ENCODE measurements at regions not wholly inside any gene's neighbourhood (a gene's known extent, or its start where the extent isn't known, plus 50 kb on each side); places are given as distances from the start of the nearest gene placed in this dataset.

DNA sequence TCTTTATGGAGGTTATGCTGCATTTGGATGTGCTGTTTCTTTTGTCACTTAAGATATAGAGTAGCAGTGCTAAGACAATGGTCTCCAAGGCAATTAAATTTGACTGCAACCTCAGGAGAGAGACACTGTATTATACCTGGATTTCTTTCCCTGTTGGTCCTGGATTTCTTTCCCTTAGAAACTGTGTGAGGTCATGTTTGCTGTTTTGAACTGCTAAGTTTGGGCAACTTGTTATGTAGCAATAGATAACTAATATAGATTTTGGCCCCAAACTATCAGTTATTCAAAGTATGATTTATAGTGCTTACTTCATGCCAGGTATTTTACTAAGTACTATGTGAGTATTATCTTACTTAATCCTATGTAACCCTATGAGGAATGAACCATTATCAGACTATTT is 458.4 kb downstream of the HS3ST3B1 start:
- Mint-ChIP-seq H3K9me3 (ENCODE audit: low read depth, unreplicated experiment) (peaks cover 2% of the 10 kb centered on the region), H3K36me3 (ENCODE audit: insufficient read depth, unreplicated experiment) (no peaks in the 10 kb centered on the region), H3K4me3 (ENCODE audit: low read depth, unreplicated experiment) (no peak overlapping the region), H3K27ac (ENCODE audit: unreplicated experiment) (no peak overlapping the region), H3K27me3 (ENCODE audit: unreplicated experiment) (no peaks in the 10 kb centered on the region), H3K4me1 (ENCODE audit: low read depth, unreplicated experiment) (peaks cover 8% of the 10 kb centered on the region)
- BruUV-seq (replicated peaks): no TSS peak
- CTCF ChIA-PET: no interaction called here
- no peak for DNase-seq
- TF ChIP-seq, protein P1, sequence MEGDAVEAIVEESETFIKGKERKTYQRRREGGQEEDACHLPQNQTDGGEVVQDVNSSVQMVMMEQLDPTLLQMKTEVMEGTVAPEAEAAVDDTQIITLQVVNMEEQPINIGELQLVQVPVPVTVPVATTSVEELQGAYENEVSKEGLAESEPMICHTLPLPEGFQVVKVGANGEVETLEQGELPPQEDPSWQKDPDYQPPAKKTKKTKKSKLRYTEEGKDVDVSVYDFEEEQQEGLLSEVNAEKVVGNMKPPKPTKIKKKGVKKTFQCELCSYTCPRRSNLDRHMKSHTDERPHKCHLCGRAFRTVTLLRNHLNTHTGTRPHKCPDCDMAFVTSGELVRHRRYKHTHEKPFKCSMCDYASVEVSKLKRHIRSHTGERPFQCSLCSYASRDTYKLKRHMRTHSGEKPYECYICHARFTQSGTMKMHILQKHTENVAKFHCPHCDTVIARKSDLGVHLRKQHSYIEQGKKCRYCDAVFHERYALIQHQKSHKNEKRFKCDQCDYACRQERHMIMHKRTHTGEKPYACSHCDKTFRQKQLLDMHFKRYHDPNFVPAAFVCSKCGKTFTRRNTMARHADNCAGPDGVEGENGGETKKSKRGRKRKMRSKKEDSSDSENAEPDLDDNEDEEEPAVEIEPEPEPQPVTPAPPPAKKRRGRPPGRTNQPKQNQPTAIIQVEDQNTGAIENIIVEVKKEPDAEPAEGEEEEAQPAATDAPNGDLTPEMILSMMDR (IDR thresholded peaks at IDR 0.05; ENCODE audit: unreplicated experiment): no peak
- intact Hi-C loops (cut with micrococcal nuclease; ENCODE audit: unreplicated experiment): no loop called here

DNA sequence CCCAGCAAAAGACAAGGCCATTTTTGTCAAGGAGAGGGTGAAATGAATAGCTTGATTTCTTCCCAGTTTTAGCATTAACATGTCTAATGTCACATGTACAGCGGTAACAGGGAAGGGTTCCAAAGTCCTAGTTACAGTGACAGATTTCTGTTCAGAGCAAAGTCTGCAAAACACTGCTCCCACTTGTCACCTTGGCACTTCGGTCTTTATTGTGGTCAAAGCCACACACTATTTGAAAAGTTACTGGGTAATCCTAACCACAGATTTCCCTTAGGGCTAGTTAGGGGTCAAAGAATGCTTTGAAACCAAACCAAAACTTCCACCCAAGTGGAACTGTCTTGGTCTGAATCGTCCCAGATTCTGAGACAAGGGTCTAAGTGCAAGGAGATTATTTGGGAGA is 455.6 kb downstream of the HS3ST3B1 start:
- H3K9me3 Mint-ChIP-seq (ENCODE audit: low read depth, unreplicated experiment): peaks cover 4% of the 10 kb centered on the region
- H3K27ac Mint-ChIP-seq (ENCODE audit: unreplicated experiment): no peak overlapping the region
- TF ChIP-seq, protein P1 (IDR thresholded peaks at IDR 0.05; ENCODE audit: unreplicated experiment): no peak
- no TSS peak for BruUV-seq (replicated peaks)
- intact Hi-C loops (cut with micrococcal nuclease; ENCODE audit: unreplicated experiment): no loop called here
- H3K36me3 Mint-ChIP-seq (ENCODE audit: insufficient read depth, unreplicated experiment): no peaks in the 10 kb centered on the region
- no peak for DNase-seq
- peaks cover 8% of the 10 kb centered on the region for H3K4me1 Mint-ChIP-seq (ENCODE audit: low read depth, unreplicated experiment)
- no peak overlapping the region for H3K4me3 Mint-ChIP-seq (ENCODE audit: low read depth, unreplicated experiment)
- CTCF ChIA-PET: interaction anchor here (0.6 to 0.7 kb wide), 2 partner anchors 315 to 655 kb away, joined by 3 to 8 read pairs; no protein-coding TSS in a partner anchor
- no peaks in the 10 kb centered on the region for H3K27me3 Mint-ChIP-seq (ENCODE audit: unreplicated experiment)

DNA sequence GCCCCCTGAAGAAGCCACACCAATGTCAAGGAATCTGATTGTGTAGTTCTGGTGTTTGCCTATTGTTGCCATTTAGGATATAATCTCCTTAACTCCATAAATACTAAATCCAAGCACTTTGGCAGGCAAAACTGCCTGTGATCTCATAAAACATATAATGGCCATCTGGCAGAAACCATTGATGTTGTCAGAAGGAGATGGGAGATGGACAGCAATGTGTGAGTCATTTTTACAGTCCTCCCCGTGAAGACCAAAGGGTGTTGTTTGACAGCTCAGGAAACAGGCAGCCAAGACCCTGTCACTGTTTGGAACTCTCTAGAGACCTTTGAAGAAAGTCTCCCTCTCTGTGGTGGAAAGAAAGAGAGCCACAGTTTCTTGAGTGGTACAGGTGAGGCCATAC is 454.1 kb downstream of the HS3ST3B1 start:
- peaks cover 4% of the 10 kb centered on the region for H3K9me3 Mint-ChIP-seq (ENCODE audit: low read depth, unreplicated experiment)
- no peaks in the 10 kb centered on the region for H3K27me3 Mint-ChIP-seq (ENCODE audit: unreplicated experiment)
- DNase-seq: no peak
- CTCF ChIA-PET: no interaction called here
- no peaks in the 10 kb centered on the region for H3K36me3 Mint-ChIP-seq (ENCODE audit: insufficient read depth, unreplicated experiment)
- intact Hi-C loops (cut with micrococcal nuclease; ENCODE audit: unreplicated experiment): no loop called here
- no peak overlapping the region for H3K4me3 Mint-ChIP-seq (ENCODE audit: low read depth, unreplicated experiment)
- peaks cover 8% of the 10 kb centered on the region for H3K4me1 Mint-ChIP-seq (ENCODE audit: low read depth, unreplicated experiment)
- no TSS peak for BruUV-seq (replicated peaks)
- no peak overlapping the region for H3K27ac Mint-ChIP-seq (ENCODE audit: unreplicated experiment)
- TF ChIP-seq, protein P1 (IDR thresholded peaks at IDR 0.05; ENCODE audit: unreplicated experiment): no peak

DNA sequence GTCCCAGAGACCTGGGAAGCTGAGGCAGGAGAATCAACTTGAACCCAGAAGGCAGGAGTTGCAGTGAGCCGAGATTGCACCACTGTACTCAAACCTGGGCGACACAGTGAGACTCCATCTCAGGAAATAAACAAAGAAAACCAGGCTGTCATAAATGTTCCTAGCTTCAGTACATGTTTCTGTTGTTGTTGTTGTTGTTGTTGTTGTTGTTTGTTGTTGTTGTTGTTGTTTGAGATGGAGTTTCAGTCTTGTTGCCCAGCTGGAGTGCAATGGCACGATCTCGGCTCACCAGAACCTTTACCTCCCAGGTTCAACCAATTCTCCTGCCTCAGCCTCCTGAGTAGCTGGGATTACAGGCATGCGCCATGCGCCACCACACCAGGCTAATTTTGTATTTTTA is 452.5 kb downstream of the HS3ST3B1 start:
- intact Hi-C loops (cut with micrococcal nuclease; ENCODE audit: unreplicated experiment): no loop called here

More for the DNA sequence above, 452.5 kb downstream of the HS3ST3B1 start:
- Mint-ChIP-seq H3K36me3 (ENCODE audit: insufficient read depth, unreplicated experiment) (no peaks in the 10 kb centered on the region), H3K4me1 (ENCODE audit: low read depth, unreplicated experiment) (peaks cover 8% of the 10 kb centered on the region), H3K4me3 (ENCODE audit: low read depth, unreplicated experiment) (no peak overlapping the region), H3K9me3 (ENCODE audit: low read depth, unreplicated experiment) (peaks cover 7% of the 10 kb centered on the region), H3K27me3 (ENCODE audit: unreplicated experiment) (no peaks in the 10 kb centered on the region), H3K27ac (ENCODE audit: unreplicated experiment) (no peak overlapping the region)
- BruUV-seq (replicated peaks): no TSS peak
- DNase-seq: no peak
- TF ChIP-seq, protein P1 (IDR thresholded peaks at IDR 0.05; ENCODE audit: unreplicated experiment): no peak
- CTCF ChIA-PET: no interaction called here

Measured in Calu3 (cell line).